Vagina (tissue), 2 donors: ENCODE measurements at regions not wholly inside any gene's neighbourhood (a gene's known extent, or its start where the extent isn't known, plus 50 kb on each side); places are given as distances from the start of the nearest gene placed in this dataset.

ENCODE experiments used
- POLR2A ChIP-seq, 2 donors: fragments of 450-650 bp; IDR thresholded peaks; one replicate each; pipeline ENCODE4 v1.6.1; 2017; ENCODE audit warnings: antibody characterized with exemption in 2 of 2, mild to moderate bottlenecking in 2 of 2, moderate library complexity in 2 of 2
- POLR2AphosphoS5 ChIP-seq, 2 donors: sonication (generic); formaldehyde crosslinking; IDR thresholded peaks; one replicate each; pipeline ENCODE4 v1.9.0; 2017; ENCODE audit warnings: antibody characterized with exemption in 2 of 2, mild to moderate bottlenecking in 2 of 2, low read depth in 1 of 2; ENCODE audit not compliant: insufficient read depth in 1 of 2

DNA sequence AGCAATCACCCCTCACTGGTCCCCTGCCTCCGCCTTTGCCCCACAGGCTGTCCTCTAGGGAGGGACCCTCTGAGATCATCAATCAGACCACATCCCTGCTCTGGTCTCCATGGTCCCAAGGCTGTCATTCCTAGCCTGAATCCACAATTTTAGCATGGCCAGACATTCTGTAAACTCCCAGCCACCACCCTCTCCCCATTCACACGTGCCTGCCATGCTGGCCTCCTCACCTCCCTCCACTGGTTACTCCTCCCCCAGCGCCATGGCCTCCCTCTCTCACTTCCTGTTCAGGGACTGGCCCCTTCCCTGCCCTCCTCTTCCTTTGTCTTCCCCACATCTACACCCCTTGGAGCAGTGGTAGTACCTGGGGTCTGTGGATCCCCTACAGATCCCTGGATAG, 150.7 kb upstream of the MLN start:
- TF ChIP-seq POLR2AphosphoS5 (IDR thresholded peaks at IDR 0.05; ENCODE audit: insufficient read depth in 1 of 2, low read depth in 1 of 2) (no peak), POLR2A (IDR thresholded peaks at IDR 0.05) (no peak)
